ENCODE measurements at regions not wholly inside any gene's neighbourhood (a gene's known extent, or its start where the extent isn't known, plus 50 kb on each side); places are given as distances from the start of the nearest gene placed in this dataset.
"Not testable (repeated sequence)": the region's sequence is repeated elsewhere in the genome, so short reads cannot be mapped to it uniquely, and the experiment has no call there.

- Histone ChIP-seq H3K27me3 (ENCODE audit: insufficient read depth in 3 of 3, low read length in 2 of 3) (peaks cover 0 to 3% (median 0%) of the 10 kb centered on the region in 3 donors), H3K36me3 (ENCODE audit: insufficient read depth in 1 of 2, low read depth in 1 of 2) (no peaks in the 10 kb centered on the region), H3K4me3 (no peak overlapping the region), H3K27ac (no peak overlapping the region), H3K9me3 (no peaks in the 10 kb centered on the region), H3K4me1 (no peaks in the 10 kb centered on the region)
- no peak for DNase-seq
- intact Hi-C loops (cut with DNase I), result no loop called here
- WGBS, 3 donors, result 94 to 96% (median 95%) methylated on average over 7 of the region's 7 CpGs
- TF ChIP-seq CTCF (IDR thresholded peaks at IDR 0.05), result no peak
- ATAC-seq, result no peak
Observed at GRCh38 chr4:108415389-108415788, 205.0 kb upstream of the RPL34 start.

- Histone ChIP-seq H3K36me3 (ENCODE audit: insufficient read depth in 1 of 2, low read depth in 1 of 2) (no peaks in the 10 kb centered on the region), H3K9me3 (no peaks in the 10 kb centered on the region), H3K27me3 (ENCODE audit: insufficient read depth in 3 of 3, low read length in 2 of 3) (peaks cover 0 to 3% (median 0%) of the 10 kb centered on the region in 3 donors), H3K27ac (no peak overlapping the region), H3K4me3 (no peak overlapping the region), H3K4me1 (no peaks in the 10 kb centered on the region)
- ATAC-seq (no peak), DNase-seq (no peak)
- WGBS, 3 donors, result 77 to 89% (median 78%) methylated on average over 2 of the region's 2 CpGs
- TF ChIP-seq CTCF (IDR thresholded peaks at IDR 0.05), result no peak
- intact Hi-C loops (cut with DNase I), result no loop called here
Observed at GRCh38 chr4:108411836-108412235, 208.5 kb upstream of the RPL34 start.

GRCh38 chr4:108409691-108410090 lies 210.7 kb upstream of the RPL34 start:
- H3K27me3 ChIP-seq (ENCODE audit: insufficient read depth in 3 of 3, low read length in 2 of 3); intact Hi-C loops (cut with DNase I); H3K4me1 ChIP-seq; H3K36me3 ChIP-seq (ENCODE audit: insufficient read depth in 1 of 2, low read depth in 1 of 2); H3K27ac ChIP-seq; H3K9me3 ChIP-seq; H3K4me3 ChIP-seq; DNase-seq; ATAC-seq: not testable (repeated sequence)
- 86 to 100% (median 98%) methylated on average over 8 to 16 of the region's 36 CpGs for WGBS, 3 donors

DNA sequence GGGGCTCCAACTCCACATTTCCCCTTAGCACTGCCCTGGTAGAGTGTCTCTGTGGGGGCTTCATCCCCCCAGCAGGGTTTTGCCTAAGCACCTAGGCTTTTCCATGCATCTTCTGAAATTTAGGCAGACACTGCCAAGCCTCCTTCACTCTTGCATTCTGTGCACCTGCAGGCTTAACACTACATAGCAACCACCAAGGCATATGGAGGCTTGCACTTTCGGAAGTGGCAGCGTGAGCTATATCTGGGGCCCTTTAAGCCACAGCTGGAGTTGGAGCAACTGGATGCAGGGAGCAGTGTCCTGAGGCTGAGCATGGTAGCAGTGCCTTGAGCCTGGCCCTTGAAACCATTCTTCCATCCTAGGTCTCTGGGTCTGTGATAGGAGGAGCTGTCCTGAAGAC lies 214.8 kb upstream of the RPL34 start:
- whole genome bisulfite sequencing, 3 donors, result 92 to 100% (median 93%) methylated on average over 2 of the region's 2 CpGs
- no peaks in the 10 kb centered on the region for H3K9me3 ChIP-seq
- intact Hi-C loops (cut with DNase I), result no loop called here
- no peak overlapping the region for H3K4me3 ChIP-seq
- no peaks in the 10 kb centered on the region for H3K4me1 ChIP-seq
- H3K27me3 ChIP-seq (ENCODE audit: insufficient read depth in 3 of 3, low read length in 2 of 3), result no peaks in the 10 kb centered on the region
- no peak for TF ChIP-seq CTCF (IDR thresholded peaks at IDR 0.05)
- no peak overlapping the region for H3K27ac ChIP-seq
- DNase-seq (no peak), ATAC-seq (no peak)
- H3K36me3 ChIP-seq (ENCODE audit: insufficient read depth in 1 of 2, low read depth in 1 of 2), result no peaks in the 10 kb centered on the region

DNA sequence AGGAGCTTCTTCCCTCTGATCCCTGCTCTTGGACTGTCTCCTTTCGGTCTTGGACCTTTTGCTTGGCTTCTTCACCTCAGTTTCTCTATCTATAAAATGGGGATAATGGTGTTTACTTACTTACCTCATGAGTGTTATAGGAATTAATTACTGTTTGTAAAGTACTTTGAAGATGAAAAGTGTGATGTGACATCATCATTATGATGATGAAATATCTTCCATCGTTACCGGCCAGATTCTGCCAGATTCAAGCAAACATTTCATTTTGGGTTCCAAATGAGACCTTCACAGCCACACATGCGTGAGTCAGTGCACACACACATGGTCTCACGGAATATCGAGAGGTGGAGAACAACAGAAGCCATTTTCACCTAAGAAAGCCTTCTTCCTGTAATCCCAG lies 220.1 kb upstream of the RPL34 start:
- no peak for TF ChIP-seq CTCF (IDR thresholded peaks at IDR 0.05)
- intact Hi-C loops (cut with DNase I), result no loop called here

More for the DNA sequence above, 220.1 kb upstream of the RPL34 start:
- Histone ChIP-seq H3K9me3 (no peaks in the 10 kb centered on the region), H3K27ac (no peak overlapping the region), H3K27me3 (ENCODE audit: insufficient read depth in 3 of 3, low read length in 2 of 3) (no peaks in the 10 kb centered on the region), H3K4me3 (no peak overlapping the region), H3K4me1 (no peaks in the 10 kb centered on the region), H3K36me3 (ENCODE audit: insufficient read depth in 1 of 2, low read depth in 1 of 2) (no peaks in the 10 kb centered on the region)
- WGBS, 3 donors, result 91 to 95% (median 93%) methylated on average over 6 of the region's 6 CpGs
- DNase-seq, result no peak
- ATAC-seq, result no peak

Data from psoas muscle (tissue), 7 donors.